Liver (tissue), 8 donors: ENCODE measurements at regions not wholly inside any gene's neighbourhood (a gene's known extent, or its start where the extent isn't known, plus 50 kb on each side); places are given as distances from the start of the nearest gene placed in this dataset.

Experiments
- DNase-seq: peaks from one replicate; pipeline ENCODE4 v3.0.0-alpha.2; 2017; ENCODE audit warnings: low spot score
- H3K27ac ChIP-seq, 2 donors: one replicate each; pipeline ENCODE4 v1.7.0; 2013; ENCODE audit warnings: inconsistent platforms in 2 of 2, low read length in 2 of 2, control low read depth in 1 of 2, low read depth in 1 of 2, mild to moderate bottlenecking in 1 of 2
- H3K27me3 ChIP-seq, 4 donors: one replicate each; pipeline versions ENCODE4 v1.6.1 to v1.7.0; 2013; ENCODE audit warnings: low read length in 3 of 4, inconsistent platforms in 1 of 4, mild to moderate bottlenecking in 1 of 4, moderate library complexity in 1 of 4; ENCODE audit not compliant: control insufficient read depth in 4 of 4, insufficient read depth in 4 of 4
- H3K36me3 ChIP-seq, 4 donors: one replicate each; pipeline versions ENCODE4 v1.6.1 to v1.7.0; 2013; ENCODE audit warnings: low read length in 3 of 4, mild to moderate bottlenecking in 3 of 4, low read depth in 1 of 4, moderate library complexity in 1 of 4; ENCODE audit not compliant: control insufficient read depth in 4 of 4, insufficient read depth in 3 of 4
- H3K4me1 ChIP-seq, 4 donors: one replicate each; pipeline versions ENCODE4 v1.6.1 to v1.7.0; 2013; ENCODE audit warnings: low read length in 3 of 4, mild to moderate bottlenecking in 3 of 4, moderate library complexity in 1 of 4; ENCODE audit not compliant: control insufficient read depth in 4 of 4, insufficient read depth in 4 of 4
- H3K4me3 ChIP-seq, 3 donors: one replicate each; pipeline versions ENCODE4 v1.6.1 to v1.7.0; 2013; ENCODE audit warnings: low read length in 3 of 3, control low read depth in 1 of 3, low read depth in 1 of 3, mild to moderate bottlenecking in 1 of 3
- H3K9ac ChIP-seq, 2 donors: one replicate each; pipeline ENCODE4 v1.7.0; 2013; ENCODE audit warnings: low read length in 2 of 2, mild to moderate bottlenecking in 2 of 2, moderate library complexity in 2 of 2, control low read depth in 1 of 2, low read depth in 1 of 2
- H3K9me3 ChIP-seq, 4 donors: one replicate each; pipeline versions ENCODE4 v1.6.1 to v1.7.0; 2013; ENCODE audit warnings: low read length in 3 of 4; ENCODE audit not compliant: control insufficient read depth in 4 of 4
- EGR1 ChIP-seq, 2 donors: IDR thresholded peaks; 2 replicates each; pipeline ENCODE4 v1.6.1; 2016 to 2018; ENCODE audit warnings: antibody characterized with exemption in 2 of 2, low read depth in 2 of 2
- HNF4A ChIP-seq, 2 donors: conservative IDR thresholded peaks; 2 replicates each; pipeline ENCODE4 v1.6.1; 2016; ENCODE audit warnings: antibody characterized with exemption in 2 of 2, mild to moderate bottlenecking in 2 of 2
- JUND ChIP-seq, 2 donors: IDR thresholded peaks; 2 replicates each; pipeline ENCODE4 v1.6.1; 2016; ENCODE audit warnings: antibody characterized with exemption in 2 of 2
- NR2F2 ChIP-seq: IDR thresholded peaks from 2 replicates; pipeline ENCODE4 v1.6.1; 2016; ENCODE audit warnings: antibody characterized with exemption
- RAD21 ChIP-seq, 2 donors: IDR thresholded peaks; 2 replicates each; pipeline ENCODE4 v1.6.1; 2016; ENCODE audit warnings: antibody characterized with exemption in 2 of 2, mild to moderate bottlenecking in 2 of 2
- RXRA ChIP-seq, 2 donors: IDR thresholded peaks; 2 replicates each; pipeline ENCODE4 v1.6.1; 2017 to 2018; ENCODE audit warnings: antibody characterized with exemption in 2 of 2, mild to moderate bottlenecking in 1 of 2
- SP1 ChIP-seq: IDR thresholded peaks from 2 replicates; pipeline ENCODE4 v1.6.1; 2018; ENCODE audit warnings: antibody characterized with exemption, mild to moderate bottlenecking
- TAF1 ChIP-seq: conservative IDR thresholded peaks from 2 replicates; pipeline ENCODE4 v1.6.1; 2016; ENCODE audit warnings: antibody characterized with exemption, mild to moderate bottlenecking
- YY1 ChIP-seq: IDR thresholded peaks from 2 replicates; pipeline ENCODE4 v1.6.1; 2016; ENCODE audit warnings: antibody characterized with exemption, mild to moderate bottlenecking
- WGBS: extraction: QIAGEN DNeasy Blood & Tissue Kit; methylation state at CpG from one replicate; pipeline ENCODE4 v1.1.7; 2013; 5-methylcytosine and 5-hydroxymethylcytosine counted together
- TF ChIP-seq, protein P1 (sequence below): IDR thresholded peaks from 2 replicates; pipeline ENCODE4 v1.6.1; 2016; ENCODE audit warnings: antibody characterized with exemption
- TF ChIP-seq, protein P2 (sequence below): fragments of 150-350 bp; IDR thresholded peaks from 2 replicates; pipeline ENCODE4 v1.5.1; 2017; ENCODE audit warnings: improper control_type of control experiment, low read depth, low read length; ENCODE audit not compliant: missing input control
- TF ChIP-seq, protein P3 (sequence below): IDR thresholded peaks from 2 replicates; pipeline ENCODE4 v1.6.1; 2016; ENCODE audit warnings: antibody characterized with exemption
- TF ChIP-seq, protein P4 (sequence below): IDR thresholded peaks from 2 replicates; pipeline ENCODE4 v1.6.1; 2016; ENCODE audit warnings: antibody characterized with exemption, mild to moderate bottlenecking
- donor health status: healthy.
- donor health status: healthy.
- donor health status: healthy.
- donor health status: healthy.
- donor health status: healthy.

DNA sequence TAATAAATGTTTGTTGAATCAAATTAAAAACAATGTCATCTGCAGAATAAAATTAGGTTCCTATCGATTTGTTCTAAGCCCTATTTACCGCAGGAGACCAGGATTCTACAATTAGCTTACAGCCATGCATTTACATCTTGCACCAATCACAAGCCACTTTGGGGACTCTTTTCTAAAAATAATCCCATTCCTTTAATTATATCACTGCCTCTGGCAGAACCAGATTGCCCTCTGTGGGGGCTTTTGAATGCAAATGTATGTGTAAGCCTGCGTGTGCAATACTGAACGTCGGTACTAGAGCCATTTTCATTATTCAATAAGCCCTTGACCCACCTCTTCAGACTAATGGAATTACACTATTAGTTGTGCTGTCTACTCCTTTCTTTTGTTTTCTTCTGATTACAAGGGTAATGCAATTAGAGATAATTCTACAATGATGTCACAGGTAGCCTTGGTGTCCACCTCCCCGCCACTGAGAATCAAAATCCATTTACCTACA, 391.3 kb upstream of the XYLT1 start:
- Histone ChIP-seq H3K9me3 (no peaks in the 10 kb centered on the region), H3K4me3 (no peak overlapping the region), H3K27me3 (peaks cover 0 to 3% (median 0%) of the 10 kb centered on the region in 4 donors), H3K9ac (no peak overlapping the region), H3K36me3 (no peaks in the 10 kb centered on the region), H3K4me1 (no peaks in the 10 kb centered on the region), H3K27ac (no peak overlapping the region)
- WGBS: 90% methylated on average over 6 of the region's 6 CpGs
- no peak for DNase-seq
- no peak for TF ChIP-seq RAD21 (IDR thresholded peaks at IDR 0.05)

DNA sequence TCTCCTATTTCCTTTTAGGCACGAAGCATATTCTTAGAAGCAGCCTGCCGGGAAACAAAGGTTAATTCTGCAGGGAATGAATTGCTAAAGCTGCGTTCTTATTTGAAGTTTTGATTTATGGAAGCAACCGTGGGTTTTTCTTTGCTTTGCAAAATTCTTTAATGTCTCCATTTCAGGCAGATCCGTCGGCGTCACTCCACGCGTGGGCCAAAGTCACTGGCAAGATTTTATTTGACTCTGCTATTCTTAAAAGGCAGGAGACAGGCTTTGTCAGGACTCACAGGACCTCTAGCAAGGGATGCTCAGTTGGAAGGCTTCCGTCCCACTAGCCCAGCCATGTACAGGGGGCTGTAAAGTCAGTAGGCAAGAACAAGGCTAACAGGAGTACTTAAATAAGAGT, 387.3 kb upstream of the XYLT1 start:
- WGBS: 85% methylated on average over 10 of the region's 10 CpGs
- H3K27ac ChIP-seq: no peak overlapping the region
- H3K9ac ChIP-seq: no peak overlapping the region
- no peaks in the 10 kb centered on the region for H3K4me1 ChIP-seq
- TF ChIP-seq RXRA (IDR thresholded peaks at IDR 0.05) (no peak), JUND (IDR thresholded peaks at IDR 0.05) (no peak), EGR1 (IDR thresholded peaks at IDR 0.05; ENCODE audit: low read depth in 2 of 2) (no peak), TAF1 (no peak), YY1 (no peak), RAD21 (IDR thresholded peaks at IDR 0.05) (no peak), SP1 (no peak), NR2F2 (no peak), HNF4A (conservative IDR thresholded peaks at IDR 0.05) (no peak)
- TF ChIP-seq, protein P1, sequence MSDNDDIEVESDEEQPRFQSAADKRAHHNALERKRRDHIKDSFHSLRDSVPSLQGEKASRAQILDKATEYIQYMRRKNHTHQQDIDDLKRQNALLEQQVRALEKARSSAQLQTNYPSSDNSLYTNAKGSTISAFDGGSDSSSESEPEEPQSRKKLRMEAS: no peak
- TF ChIP-seq, protein P2, sequence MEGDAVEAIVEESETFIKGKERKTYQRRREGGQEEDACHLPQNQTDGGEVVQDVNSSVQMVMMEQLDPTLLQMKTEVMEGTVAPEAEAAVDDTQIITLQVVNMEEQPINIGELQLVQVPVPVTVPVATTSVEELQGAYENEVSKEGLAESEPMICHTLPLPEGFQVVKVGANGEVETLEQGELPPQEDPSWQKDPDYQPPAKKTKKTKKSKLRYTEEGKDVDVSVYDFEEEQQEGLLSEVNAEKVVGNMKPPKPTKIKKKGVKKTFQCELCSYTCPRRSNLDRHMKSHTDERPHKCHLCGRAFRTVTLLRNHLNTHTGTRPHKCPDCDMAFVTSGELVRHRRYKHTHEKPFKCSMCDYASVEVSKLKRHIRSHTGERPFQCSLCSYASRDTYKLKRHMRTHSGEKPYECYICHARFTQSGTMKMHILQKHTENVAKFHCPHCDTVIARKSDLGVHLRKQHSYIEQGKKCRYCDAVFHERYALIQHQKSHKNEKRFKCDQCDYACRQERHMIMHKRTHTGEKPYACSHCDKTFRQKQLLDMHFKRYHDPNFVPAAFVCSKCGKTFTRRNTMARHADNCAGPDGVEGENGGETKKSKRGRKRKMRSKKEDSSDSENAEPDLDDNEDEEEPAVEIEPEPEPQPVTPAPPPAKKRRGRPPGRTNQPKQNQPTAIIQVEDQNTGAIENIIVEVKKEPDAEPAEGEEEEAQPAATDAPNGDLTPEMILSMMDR: no peak
- TF ChIP-seq, protein P3, sequence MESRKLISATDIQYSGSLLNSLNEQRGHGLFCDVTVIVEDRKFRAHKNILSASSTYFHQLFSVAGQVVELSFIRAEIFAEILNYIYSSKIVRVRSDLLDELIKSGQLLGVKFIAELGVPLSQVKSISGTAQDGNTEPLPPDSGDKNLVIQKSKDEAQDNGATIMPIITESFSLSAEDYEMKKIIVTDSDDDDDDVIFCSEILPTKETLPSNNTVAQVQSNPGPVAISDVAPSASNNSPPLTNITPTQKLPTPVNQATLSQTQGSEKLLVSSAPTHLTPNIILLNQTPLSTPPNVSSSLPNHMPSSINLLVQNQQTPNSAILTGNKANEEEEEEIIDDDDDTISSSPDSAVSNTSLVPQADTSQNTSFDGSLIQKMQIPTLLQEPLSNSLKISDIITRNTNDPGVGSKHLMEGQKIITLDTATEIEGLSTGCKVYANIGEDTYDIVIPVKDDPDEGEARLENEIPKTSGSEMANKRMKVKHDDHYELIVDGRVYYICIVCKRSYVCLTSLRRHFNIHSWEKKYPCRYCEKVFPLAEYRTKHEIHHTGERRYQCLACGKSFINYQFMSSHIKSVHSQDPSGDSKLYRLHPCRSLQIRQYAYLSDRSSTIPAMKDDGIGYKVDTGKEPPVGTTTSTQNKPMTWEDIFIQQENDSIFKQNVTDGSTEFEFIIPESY: no peak
- TF ChIP-seq, protein P4, sequence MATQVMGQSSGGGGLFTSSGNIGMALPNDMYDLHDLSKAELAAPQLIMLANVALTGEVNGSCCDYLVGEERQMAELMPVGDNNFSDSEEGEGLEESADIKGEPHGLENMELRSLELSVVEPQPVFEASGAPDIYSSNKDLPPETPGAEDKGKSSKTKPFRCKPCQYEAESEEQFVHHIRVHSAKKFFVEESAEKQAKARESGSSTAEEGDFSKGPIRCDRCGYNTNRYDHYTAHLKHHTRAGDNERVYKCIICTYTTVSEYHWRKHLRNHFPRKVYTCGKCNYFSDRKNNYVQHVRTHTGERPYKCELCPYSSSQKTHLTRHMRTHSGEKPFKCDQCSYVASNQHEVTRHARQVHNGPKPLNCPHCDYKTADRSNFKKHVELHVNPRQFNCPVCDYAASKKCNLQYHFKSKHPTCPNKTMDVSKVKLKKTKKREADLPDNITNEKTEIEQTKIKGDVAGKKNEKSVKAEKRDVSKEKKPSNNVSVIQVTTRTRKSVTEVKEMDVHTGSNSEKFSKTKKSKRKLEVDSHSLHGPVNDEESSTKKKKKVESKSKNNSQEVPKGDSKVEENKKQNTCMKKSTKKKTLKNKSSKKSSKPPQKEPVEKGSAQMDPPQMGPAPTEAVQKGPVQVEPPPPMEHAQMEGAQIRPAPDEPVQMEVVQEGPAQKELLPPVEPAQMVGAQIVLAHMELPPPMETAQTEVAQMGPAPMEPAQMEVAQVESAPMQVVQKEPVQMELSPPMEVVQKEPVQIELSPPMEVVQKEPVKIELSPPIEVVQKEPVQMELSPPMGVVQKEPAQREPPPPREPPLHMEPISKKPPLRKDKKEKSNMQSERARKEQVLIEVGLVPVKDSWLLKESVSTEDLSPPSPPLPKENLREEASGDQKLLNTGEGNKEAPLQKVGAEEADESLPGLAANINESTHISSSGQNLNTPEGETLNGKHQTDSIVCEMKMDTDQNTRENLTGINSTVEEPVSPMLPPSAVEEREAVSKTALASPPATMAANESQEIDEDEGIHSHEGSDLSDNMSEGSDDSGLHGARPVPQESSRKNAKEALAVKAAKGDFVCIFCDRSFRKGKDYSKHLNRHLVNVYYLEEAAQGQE: no peak
- H3K27me3 ChIP-seq: no peaks in the 10 kb centered on the region
- H3K9me3 ChIP-seq: no peaks in the 10 kb centered on the region
- no peaks in the 10 kb centered on the region for H3K36me3 ChIP-seq
- no peak overlapping the region for H3K4me3 ChIP-seq
- DNase-seq: no peak
